K562 (cell line): ENCODE measurements at regions not wholly inside any gene's neighbourhood (a gene's known extent, or its start where the extent isn't known, plus 50 kb on each side); places are given as distances from the start of the nearest gene placed in this dataset.
A peak's percentile ranks its signal among the peaks of the same experiment; 100 is the strongest.

Source experiments
- ARID4B ChIP-seq: sonication (generic); formaldehyde crosslinking; IDR thresholded peaks from 2 replicates; pipeline ENCODE4 v1.8.0; 2022; ENCODE audit warnings: mild to moderate bottlenecking, missing genetic modification reagents
- BCL6 ChIP-seq: fragments of 250-450 bp; sonication (Bioruptor Pico); IDR thresholded peaks from 2 replicates; pipeline ENCODE4 v1.4.0; 2020
- BRCA1 ChIP-seq, 2 experiments: fragments of 450-650 bp in 1 of 2; sonication (generic) in 1 of 2; formaldehyde crosslinking in 1 of 2; IDR thresholded peaks; 2 replicates each; pipeline versions ENCODE4 v1.5.0 to v1.6.1; 2017 to 2020; ENCODE audit warnings: mild to moderate bottlenecking in 1 of 2, missing genetic modification reagents in 1 of 2
- CCAR2 ChIP-seq: fragments of 200-400 bp; formaldehyde crosslinking; IDR thresholded peaks from 2 replicates; pipeline ENCODE4 v1.6.1; 2017; ENCODE audit warnings: mild to moderate bottlenecking, low read depth, low read length
- CREB3 ChIP-seq: fragments of 450-650 bp; conservative IDR thresholded peaks from 2 replicates; pipeline ENCODE4 v1.6.1; 2016; ENCODE audit warnings: missing genetic modification characterization, low read depth, mild to moderate bottlenecking, missing compliant biosample characterization, moderate library complexity
- FOXP1 ChIP-seq: sonication (generic); formaldehyde crosslinking; IDR thresholded peaks from 2 replicates; pipeline ENCODE4 v1.8.0; 2022; ENCODE audit warnings: mild to moderate bottlenecking, missing genetic modification reagents
- HLTF ChIP-seq: fragments of 450-650 bp; IDR thresholded peaks from 2 replicates; pipeline ENCODE4 v1.6.1; 2016
- HNRNPLL ChIP-seq: fragments of 200-400 bp; formaldehyde crosslinking; IDR thresholded peaks from 2 replicates; pipeline ENCODE4 v1.6.1; 2017; ENCODE audit warnings: low read length, low read depth, mild to moderate bottlenecking; ENCODE audit not compliant: poor library complexity, severe bottlenecking
- KLF10 ChIP-seq: fragments of 250-450 bp; sonication (Bioruptor Pico); IDR thresholded peaks from 2 replicates; pipeline ENCODE4 v1.6.1; 2021; ENCODE audit warnings: matching md5 sums
- MEF2A ChIP-seq: IDR thresholded peaks from 2 replicates; pipeline ENCODE4 v1.6.1; 2011; ENCODE audit warnings: low read depth, mild to moderate bottlenecking, low read length, moderate library complexity; ENCODE audit not compliant: control insufficient read depth
- NELFE ChIP-seq: IDR thresholded peaks from 2 replicates; pipeline ENCODE4 v1.6.1; 2011; ENCODE audit warnings: mild to moderate bottlenecking; ENCODE audit not compliant: insufficient read depth, insufficient read length
- PBX2 ChIP-seq, 2 experiments: IDR thresholded peaks in 1 of 2; conservative IDR thresholded peaks in 1 of 2; 2 replicates each; pipeline ENCODE4 v1.6.1; 2016; ENCODE audit warnings: low read depth in 2 of 2, mild to moderate bottlenecking in 1 of 2, missing compliant biosample characterization in 1 of 2, missing genetic modification characterization in 1 of 2, moderate library complexity in 1 of 2
- PHB ChIP-seq: fragments of 250-450 bp; sonication (Bioruptor Pico); IDR thresholded peaks from 2 replicates; pipeline ENCODE4 v1.5.0; 2021
- PHF21A ChIP-seq: fragments of 450-650 bp; IDR thresholded peaks from 2 replicates; pipeline ENCODE4 v1.6.1; 2017; ENCODE audit warnings: low read depth, borderline replicate concordance
- PREB ChIP-seq: sonication (generic); formaldehyde crosslinking; IDR thresholded peaks from 2 replicates; pipeline ENCODE4 v1.8.1; 2023; ENCODE audit warnings: mild to moderate bottlenecking, missing genetic modification reagents
- SAP30 ChIP-seq: fragments of 200-600 bp; sonication (generic); IDR thresholded peaks from 2 replicates; pipeline ENCODE4 v1.6.1; 2012; ENCODE audit warnings: borderline replicate concordance, low read depth, mild to moderate bottlenecking, moderate library complexity, low read length, control low read depth, inconsistent platforms; ENCODE audit not compliant: insufficient read depth, poor library complexity, severe bottlenecking
- ZNF232 ChIP-seq: sonication (generic); formaldehyde crosslinking; IDR thresholded peaks from 2 replicates; pipeline ENCODE4 v1.8.0; 2022; ENCODE audit warnings: mild to moderate bottlenecking, missing genetic modification reagents
- ZNF3 ChIP-seq: fragments of 250-450 bp; sonication (Bioruptor Pico); IDR thresholded peaks from 2 replicates; pipeline ENCODE4 v1.5.0; 2021; ENCODE audit warnings: mild to moderate bottlenecking, moderate library complexity
- ZNF354B ChIP-seq: fragments of 250-450 bp; sonication (Bioruptor Pico); IDR thresholded peaks from 2 replicates; pipeline ENCODE4 v1.4.0; 2020

GRCh38 chr5:5598547-5599113 lies 176.2 kb downstream of the ICE1 start (continued):
- no peak for TF ChIP-seq ARID4B (CRISPR knock-in tag)
- no peak for TF ChIP-seq PBX2 (CRISPR knock-in tag; IDR thresholded peaks at IDR 0.05; ENCODE audit: low read depth)
- peak; percentile 70 for TF ChIP-seq PBX2 (tag; conservative IDR thresholded peaks at IDR 0.05; ENCODE audit: low read depth)
- no peak for TF ChIP-seq CREB3
- no peak for TF ChIP-seq ZNF3
- no peak for TF ChIP-seq MEF2A
- TF ChIP-seq KLF10 (CRISPR knock-in tag) = no peak
- TF ChIP-seq HNRNPLL = no peak
- no peak for TF ChIP-seq CCAR2
- no peak for TF ChIP-seq PREB (CRISPR knock-in tag)
- TF ChIP-seq BCL6 = no peak
- no peak for TF ChIP-seq BRCA1 (IDR thresholded peaks at IDR 0.05)
- TF ChIP-seq BRCA1 (CRISPR knock-in tag; IDR thresholded peaks at IDR 0.05) = no peak
- no peak for TF ChIP-seq PHB (CRISPR knock-in tag)
- TF ChIP-seq ZNF354B (CRISPR knock-in tag) = no peak
- no peak for TF ChIP-seq HLTF
- no peak for TF ChIP-seq FOXP1 (CRISPR knock-in tag)
- no peak for TF ChIP-seq ZNF232
- no peak for TF ChIP-seq NELFE
- no peak for TF ChIP-seq SAP30
- TF ChIP-seq PHF21A = no peak
